ENCODE measurements at regions not wholly inside any gene's neighbourhood (a gene's known extent, or its start where the extent isn't known, plus 50 kb on each side); places are given as distances from the start of the nearest gene placed in this dataset.

GRCh38 chr15:25557926-25558325 lies 119.1 kb upstream of the UBE3A start:
- WGBS (ENCODE audit: insufficient coverage): 100% methylated on average over 3 of the region's 5 CpGs

GRCh38 chr15:25556136-25556535 lies 117.3 kb upstream of the UBE3A start:
- no peaks in the 10 kb centered on the region for H4K20me1 ChIP-seq (ENCODE audit: insufficient read depth, low read length)
- H3K9me3 ChIP-seq (replicated peaks in 1 of 2; ENCODE audit: control insufficient read depth in 1 of 2, insufficient read depth in 1 of 2, low read length in 2 of 2): peaks cover 35 to 46% of the 10 kb centered on the region in 2 donors
- no peak for TF ChIP-seq CTCF (IDR thresholded peaks at IDR 0.05)
- Mint-ChIP-seq H3K27me3 (ENCODE audit: low read depth in 3 of 3) (no peaks in the 10 kb centered on the region), H3K36me3 (no peaks in the 10 kb centered on the region), H3K4me1 (no peaks in the 10 kb centered on the region), H3K4me3 (no peak overlapping the region), H3K27ac (no peak overlapping the region), H3K9me3 (peaks cover 12 to 38% (median 19%) of the 10 kb centered on the region in 7 donors)
- no peak overlapping the region for H2AFZ ChIP-seq (ENCODE audit: insufficient read depth, low read depth, low read length, poor library complexity, severe bottlenecking)
- H3K27ac ChIP-seq (ENCODE audit: low read depth in 1 of 2, low read length in 2 of 2): no peak overlapping the region
- H3K79me2 ChIP-seq (ENCODE audit: insufficient read depth, low read length): no peaks in the 10 kb centered on the region
- H3K4me1 ChIP-seq (ENCODE audit: control insufficient read depth in 1 of 2, insufficient read depth in 2 of 2, low read length in 2 of 2): no peaks in the 10 kb centered on the region
- no peak overlapping the region for H3K9ac ChIP-seq (ENCODE audit: insufficient read depth, low read length, poor library complexity, severe bottlenecking)
- intact Hi-C loops (cut with micrococcal nuclease): no loop called here
- DNase-seq: no peak
- no peak overlapping the region for H3K4me2 ChIP-seq (replicated peaks; ENCODE audit: extremely low read depth, low read length, poor library complexity, severe bottlenecking)
- no peak overlapping the region for H3K4me3 ChIP-seq (replicated peaks in 1 of 3; ENCODE audit: low read depth in 2 of 3, low read length in 3 of 3)
- H3K36me3 ChIP-seq (replicated peaks in 1 of 2; ENCODE audit: control insufficient read depth in 1 of 2, insufficient read depth in 2 of 2, low read length in 2 of 2): no peaks in the 10 kb centered on the region
- H3K27me3 ChIP-seq (ENCODE audit: control insufficient read depth in 2 of 2, insufficient read depth in 2 of 2, low read length in 2 of 2): no peaks in the 10 kb centered on the region

More at GRCh38 chr15:25557926-25558325, 119.1 kb upstream of the UBE3A start:
- Mint-ChIP-seq H3K27ac (peak overlapping the region in 1 of 7 donors; percentile 44), H3K36me3 (no peaks in the 10 kb centered on the region), H3K4me1 (no peaks in the 10 kb centered on the region), H3K4me3 (no peak overlapping the region), H3K9me3 (peaks cover 10 to 43% (median 19%) of the 10 kb centered on the region in 7 donors), H3K27me3 (ENCODE audit: low read depth in 3 of 3) (peaks cover 0 to 1% (median 0%) of the 10 kb centered on the region in 3 donors)
- Histone ChIP-seq H3K4me3 (replicated peaks in 1 of 3; ENCODE audit: low read depth in 2 of 3, low read length in 3 of 3) (no peak overlapping the region), H3K9ac (ENCODE audit: insufficient read depth, low read length, poor library complexity, severe bottlenecking) (no peak overlapping the region), H3K4me1 (ENCODE audit: control insufficient read depth in 1 of 2, insufficient read depth in 2 of 2, low read length in 2 of 2) (no peaks in the 10 kb centered on the region), H3K27me3 (ENCODE audit: control insufficient read depth in 2 of 2, insufficient read depth in 2 of 2, low read length in 2 of 2) (no peaks in the 10 kb centered on the region), H2AFZ (ENCODE audit: insufficient read depth, low read depth, low read length, poor library complexity, severe bottlenecking) (no peak overlapping the region), H4K20me1 (ENCODE audit: insufficient read depth, low read length) (no peaks in the 10 kb centered on the region), H3K9me3 (replicated peaks in 1 of 2; ENCODE audit: control insufficient read depth in 1 of 2, insufficient read depth in 1 of 2, low read length in 2 of 2) (peaks cover 37 to 49% of the 10 kb centered on the region in 2 donors), H3K27ac (ENCODE audit: low read depth in 1 of 2, low read length in 2 of 2) (no peak overlapping the region), H3K79me2 (ENCODE audit: insufficient read depth, low read length) (no peaks in the 10 kb centered on the region), H3K36me3 (replicated peaks in 1 of 2; ENCODE audit: control insufficient read depth in 1 of 2, insufficient read depth in 2 of 2, low read length in 2 of 2) (no peaks in the 10 kb centered on the region), H3K4me2 (replicated peaks; ENCODE audit: extremely low read depth, low read length, poor library complexity, severe bottlenecking) (no peak overlapping the region)
- DNase-seq: no peak
- TF ChIP-seq CTCF (IDR thresholded peaks at IDR 0.05): no peak
- intact Hi-C loops (cut with micrococcal nuclease): no loop called here

Data from CD14-positive monocyte (primary cell).